Inferior parietal cortex (tissue), 1 donor: ENCODE measurements at regions not wholly inside any gene's neighbourhood (a gene's known extent, or its start where the extent isn't known, plus 50 kb on each side); places are given as distances from the start of the nearest gene placed in this dataset.
"Not testable (repeated sequence)": the region's sequence is repeated elsewhere in the genome, so short reads cannot be mapped to it uniquely, and the experiment has no call there.

Source experiments
- DNase-seq: peaks from one replicate; pipeline ENCODE4 v3.0.0-alpha.2; 2016; ENCODE audit errors: extremely low spot score

DNA sequence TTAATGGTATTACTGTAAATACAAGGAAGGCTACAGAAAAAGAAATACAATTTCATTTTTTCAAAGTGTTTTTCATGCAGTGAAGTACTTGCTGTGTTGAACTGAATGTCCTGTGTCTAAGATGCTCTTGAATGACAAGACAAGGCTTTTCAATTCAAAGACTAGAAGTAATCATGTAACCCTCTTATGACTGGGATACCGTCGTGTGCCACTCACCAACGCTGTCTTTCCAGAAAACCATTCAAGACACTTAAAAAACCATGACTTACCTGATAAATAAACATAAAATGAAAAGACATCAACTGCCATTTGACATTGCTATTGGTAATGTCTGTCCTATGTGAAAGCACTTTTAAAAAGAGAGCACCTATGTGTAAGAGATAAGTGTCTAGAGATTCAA lies 183.1 kb upstream of the DPP10 start:
- no peak for DNase-seq

DNA sequence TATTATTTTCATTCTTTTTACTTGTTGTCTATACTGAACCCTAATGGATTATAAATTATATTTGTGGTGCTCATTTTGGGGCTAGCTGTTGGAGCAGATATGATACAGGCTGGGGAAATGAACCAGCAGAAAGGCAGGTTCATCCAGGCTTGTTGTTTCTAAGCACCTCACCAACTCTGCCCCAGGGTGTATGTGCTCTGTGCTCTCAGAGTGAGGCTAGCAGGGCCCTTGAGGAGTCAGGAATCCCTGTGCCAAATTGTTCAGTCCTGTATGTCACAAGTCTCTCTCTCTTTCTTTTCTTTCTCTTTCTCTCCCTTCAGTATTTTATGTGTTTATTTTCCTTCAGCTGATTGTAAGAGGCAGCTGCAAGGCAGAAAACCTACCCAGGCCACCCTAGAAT lies 181.1 kb upstream of the DPP10 start:
- DNase-seq = no peak

DNA sequence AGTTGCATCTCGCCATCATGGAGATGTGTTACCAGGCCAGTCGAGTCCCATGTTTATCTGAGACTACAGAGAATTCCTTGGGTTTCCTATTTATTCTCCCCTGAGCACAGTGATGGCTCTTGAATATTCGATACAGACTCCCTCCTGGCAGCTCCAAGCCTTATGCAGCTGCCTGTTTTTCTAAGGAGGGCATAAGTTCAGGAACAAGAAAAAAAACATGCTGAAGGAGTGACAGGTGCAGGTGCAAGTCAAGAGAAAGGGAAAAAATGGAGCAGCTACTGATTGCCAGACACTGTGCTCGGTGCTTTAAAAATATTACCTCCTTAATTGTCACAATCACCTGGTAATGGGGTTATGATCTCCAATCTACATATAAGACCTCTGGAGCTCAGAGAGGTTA lies 177.2 kb upstream of the DPP10 start:
- DNase-seq = no peak

DNA sequence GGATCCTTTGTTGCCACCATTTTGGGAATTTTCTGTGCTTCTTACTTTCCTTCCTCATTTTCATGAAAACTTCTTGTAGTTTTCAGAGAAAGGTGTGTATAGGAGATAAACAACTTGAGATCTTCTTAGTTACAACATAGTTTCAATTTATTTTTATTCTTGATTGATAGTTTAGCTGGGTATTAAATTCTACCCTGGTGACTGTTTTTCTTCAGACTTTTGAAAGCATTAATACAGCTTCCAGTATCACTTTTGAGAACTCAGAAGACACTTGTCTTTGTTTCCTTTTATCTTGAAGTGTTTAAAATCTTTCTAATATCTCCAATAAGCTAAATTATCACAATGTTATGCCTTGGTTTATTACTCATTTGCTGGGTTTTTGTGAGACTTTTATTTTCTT lies 167.5 kb upstream of the DPP10 start:
- DNase-seq = no peak

DNA sequence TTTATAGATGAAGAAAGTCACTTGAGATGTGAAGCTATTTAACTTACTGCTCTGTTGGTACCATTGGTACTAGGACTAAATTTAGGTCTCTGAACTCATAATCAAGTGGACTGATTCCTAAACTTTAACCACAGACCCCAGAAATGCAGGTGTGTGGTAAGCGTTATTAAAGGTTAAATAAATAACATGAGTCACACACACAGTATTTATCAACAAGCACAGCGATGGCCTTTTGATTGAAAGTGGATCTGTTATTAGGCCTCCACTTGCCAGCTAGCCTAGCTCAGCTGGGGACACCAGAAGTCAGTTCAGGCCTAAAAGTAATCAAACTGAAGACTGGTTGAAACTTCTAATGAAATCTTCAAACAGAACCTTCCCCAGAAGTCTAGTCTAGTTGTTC lies 161.3 kb upstream of the DPP10 start:
- no peak for DNase-seq

DNA sequence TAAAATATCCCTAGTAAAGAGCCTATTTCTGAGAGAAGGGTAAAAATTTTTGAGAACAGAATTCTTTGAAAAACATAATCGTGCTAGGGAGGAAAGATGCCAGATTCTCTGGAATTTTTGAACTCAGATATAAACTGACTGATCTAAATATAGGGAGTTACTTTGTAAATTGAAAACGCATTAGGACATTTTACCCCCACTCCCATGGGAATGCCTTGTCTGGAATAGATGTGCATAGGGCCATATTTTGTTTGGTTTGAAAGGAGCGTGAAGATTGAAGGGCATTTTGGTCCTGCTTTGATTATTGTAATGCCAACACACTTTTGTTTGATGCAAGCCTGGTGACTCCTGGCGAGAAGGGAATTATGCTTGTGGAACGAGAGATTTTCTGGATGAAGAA lies 158.7 kb upstream of the DPP10 start:
- no peak for DNase-seq

DNA sequence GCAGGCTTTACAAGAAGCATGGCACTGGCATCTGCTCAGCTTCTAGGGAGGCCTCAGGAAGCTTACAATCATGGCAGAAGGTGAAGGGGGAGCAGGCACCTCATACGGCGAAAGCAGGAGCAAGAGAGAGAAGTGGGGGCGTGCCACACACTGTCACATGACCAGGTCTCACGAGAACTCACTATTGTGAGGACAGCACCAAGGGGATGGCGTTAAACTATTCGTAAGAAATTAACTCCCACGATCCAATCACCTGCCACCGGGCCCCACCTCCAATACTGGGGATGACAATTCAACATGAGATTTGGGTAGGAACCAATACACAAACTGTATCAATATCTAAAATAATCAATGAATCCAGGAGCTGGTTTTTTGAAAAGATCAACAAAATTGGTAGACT lies 156.0 kb upstream of the DPP10 start:
- no peak for DNase-seq

DNA sequence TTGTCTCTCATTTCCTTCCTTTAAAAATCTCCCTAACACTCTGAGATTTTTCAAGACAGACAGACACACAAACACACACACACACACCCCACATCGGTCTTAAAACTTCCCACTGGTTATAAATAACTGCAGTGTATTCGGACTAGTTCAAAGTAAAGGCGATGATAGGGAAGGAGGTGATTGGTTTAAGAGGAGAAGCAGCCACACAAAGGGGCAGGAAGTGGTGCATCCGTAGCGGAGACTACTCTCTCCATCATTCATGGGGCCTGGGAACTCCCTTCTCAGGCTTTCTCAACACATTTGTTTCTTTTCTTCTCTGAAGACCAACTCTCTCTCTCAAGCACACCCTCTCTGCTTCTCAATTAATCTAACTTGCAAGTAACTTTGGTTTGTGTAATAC lies 149.1 kb upstream of the DPP10 start:
- no peak for DNase-seq

DNA sequence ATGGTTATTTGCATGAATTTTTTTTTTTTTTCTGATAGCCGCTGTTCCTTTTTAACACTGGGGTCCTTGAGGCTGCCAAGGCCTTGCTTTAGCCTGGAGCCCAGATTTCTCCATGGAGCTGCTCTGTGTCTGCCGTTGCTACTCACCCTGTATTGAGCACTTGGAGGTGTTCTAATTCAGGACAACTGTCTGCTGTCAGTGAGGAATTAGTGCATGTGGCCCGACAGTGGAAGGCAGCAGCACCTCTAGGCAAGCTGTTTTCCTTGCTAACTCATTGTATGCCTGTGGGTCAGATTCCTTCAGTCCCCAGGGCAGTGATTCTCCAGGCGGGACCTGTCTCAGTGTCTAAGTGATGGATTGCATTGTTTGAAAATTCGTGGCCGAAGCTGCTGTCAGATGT lies 147.7 kb upstream of the DPP10 start:
- no peak for DNase-seq

DNA sequence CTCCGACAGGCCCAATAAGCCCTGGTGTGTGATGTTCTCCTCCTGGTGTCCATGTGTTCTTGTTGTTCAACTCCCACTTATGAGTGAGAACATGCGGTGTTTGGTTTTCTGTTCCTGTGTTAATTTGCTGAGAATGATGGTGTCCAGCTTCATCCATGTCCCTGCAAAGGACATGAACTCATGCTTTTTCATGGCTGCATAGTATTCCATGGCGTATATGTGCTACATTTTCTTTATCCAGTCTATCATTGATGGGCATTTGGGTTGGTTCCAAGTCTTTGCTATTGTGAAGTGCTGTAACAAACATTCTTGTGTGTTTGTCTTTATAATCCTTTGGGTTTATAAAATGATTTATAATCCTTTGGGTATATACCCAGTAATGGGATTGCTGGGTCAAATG lies 142.1 kb upstream of the DPP10 start:
- not testable (repeated sequence) for DNase-seq

DNA sequence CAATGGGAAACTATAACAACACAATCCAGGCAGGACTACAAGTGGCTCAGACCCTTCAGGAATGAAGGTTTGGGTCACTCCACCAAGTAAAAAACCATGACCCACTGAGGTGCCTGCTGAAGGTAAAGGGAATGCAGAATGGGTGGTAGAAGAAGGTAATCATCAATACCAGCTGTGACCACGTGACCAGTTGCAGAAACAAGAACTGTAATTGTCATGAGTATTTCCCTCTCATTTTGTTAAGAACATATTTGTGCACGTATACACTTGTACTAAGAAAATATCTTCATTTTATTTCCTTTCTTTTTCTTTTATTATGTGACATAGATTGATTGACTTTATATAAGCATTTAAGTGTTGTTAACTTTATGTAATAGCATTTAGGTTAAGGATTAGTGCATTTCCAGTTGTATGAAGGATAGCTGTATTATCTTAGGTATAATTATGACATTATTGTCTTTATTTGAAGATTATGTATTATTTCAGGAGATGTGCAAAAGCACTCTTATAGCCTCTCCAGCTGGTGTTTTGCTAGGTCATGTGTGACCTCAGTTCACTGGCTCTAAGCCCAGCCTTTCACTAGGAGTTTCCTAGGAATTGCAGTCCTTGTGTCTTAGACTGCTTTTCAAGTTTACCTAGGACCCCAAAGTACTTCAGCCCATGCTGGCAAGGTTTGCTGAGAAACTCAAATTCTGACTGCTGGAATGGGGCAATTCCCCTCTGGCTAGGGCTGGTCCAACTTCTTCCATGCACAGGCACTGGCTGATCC lies 125.7 kb upstream of the DPP10 start:
- DNase-seq = no peak

DNA sequence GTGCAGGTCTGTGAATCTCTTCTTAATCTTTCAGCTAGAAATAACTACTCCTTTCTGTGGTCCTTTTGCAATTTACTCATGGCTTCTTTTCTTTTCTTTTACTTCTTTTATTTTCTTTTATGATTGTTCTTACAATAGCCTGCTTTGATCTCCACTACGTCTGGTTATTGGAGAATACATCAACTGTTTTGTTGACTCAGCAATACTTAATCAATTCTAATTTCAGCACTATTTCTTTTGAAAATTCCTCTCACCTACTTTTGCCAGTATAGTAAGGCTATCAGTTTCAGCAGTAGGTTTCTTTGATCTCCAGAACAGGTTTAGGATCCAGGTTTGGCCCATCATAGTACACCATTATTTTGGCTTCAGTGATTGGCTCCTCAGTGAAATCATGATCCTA lies 111.8 kb upstream of the DPP10 start:
- no peak for DNase-seq

DNA sequence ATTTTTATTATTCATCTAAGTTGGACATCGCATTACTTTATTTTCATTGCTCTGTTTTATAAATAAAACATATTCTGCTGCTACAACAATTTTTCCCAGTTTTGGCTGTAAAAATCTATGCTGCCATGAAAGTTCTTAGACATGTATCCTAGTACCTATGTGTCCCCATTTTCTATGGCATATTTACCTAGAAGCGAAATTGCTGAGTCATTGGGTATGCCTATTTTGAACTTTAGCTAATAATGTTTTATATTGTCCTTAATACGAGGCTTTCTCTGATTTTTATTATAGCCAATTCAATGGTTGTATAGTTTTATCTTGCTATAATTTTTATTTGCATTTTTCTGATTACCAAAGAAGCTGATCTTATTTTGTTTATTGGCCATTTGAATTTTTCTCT lies 110.5 kb upstream of the DPP10 start:
- no peak for DNase-seq

DNA sequence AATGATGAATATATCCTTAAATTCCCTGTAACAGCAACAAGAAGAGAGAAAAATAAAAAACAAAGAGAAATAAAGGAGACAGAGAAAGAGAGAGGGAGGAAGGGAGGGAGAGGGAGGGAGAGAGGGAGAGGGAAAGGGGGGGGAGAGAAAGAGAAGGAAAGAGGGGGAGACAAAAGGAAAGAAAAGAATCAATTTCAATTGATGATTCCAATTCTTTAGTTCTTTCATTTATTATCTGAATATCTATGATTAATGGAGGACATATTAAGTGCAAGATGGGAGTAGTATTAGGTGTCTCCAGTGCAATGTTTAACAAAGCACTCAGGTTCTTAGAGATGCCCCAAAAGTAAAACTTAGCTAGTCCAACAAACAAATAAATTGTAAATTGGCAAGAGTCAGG lies 97.2 kb upstream of the DPP10 start:
- no peak for DNase-seq

DNA sequence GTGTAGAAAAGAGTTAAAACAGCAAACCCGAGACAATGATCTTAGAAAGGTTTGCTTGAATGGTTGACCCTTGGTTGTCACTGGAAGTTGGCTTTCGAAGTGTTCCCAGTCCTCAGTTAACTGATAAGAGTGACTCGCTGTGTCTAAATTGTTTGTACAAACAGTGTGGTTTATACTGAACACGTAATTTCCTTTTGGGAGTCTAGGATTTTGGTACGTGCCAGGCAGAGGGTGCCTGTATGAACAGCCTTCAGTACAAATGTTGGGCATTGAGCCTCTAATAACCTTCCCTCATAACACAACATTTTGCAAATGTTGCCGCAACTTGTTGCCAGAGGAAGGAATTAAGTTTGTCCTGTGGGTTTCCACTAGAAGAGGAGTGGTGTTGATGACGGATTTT lies 95.8 kb upstream of the DPP10 start:
- no peak for DNase-seq

DNA sequence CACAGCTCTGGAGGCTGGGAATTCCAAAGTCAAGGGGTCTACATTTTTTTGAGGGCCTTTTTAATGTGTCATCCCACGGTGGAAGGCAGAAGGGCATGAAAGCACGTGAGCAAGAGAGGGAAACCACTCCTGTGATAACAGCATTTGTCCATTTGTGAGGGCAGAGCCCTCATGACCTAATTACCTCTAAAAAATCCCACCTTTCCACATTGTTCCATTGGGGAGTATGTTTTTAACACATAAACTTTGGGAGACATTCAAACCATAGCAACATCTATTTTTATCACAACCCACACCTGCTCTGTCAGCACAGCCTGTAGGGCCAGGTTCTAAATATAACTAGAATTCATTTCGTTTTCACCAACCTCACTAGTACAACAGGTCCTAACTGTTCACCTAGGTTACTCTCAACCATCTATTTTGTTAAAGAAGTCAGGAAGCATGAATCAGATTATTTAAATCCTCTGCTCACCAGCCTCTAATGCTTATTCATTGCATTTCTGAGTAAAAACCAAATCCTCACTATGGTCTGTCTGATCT lies 92.2 kb upstream of the DPP10 start:
- no peak for DNase-seq

DNA sequence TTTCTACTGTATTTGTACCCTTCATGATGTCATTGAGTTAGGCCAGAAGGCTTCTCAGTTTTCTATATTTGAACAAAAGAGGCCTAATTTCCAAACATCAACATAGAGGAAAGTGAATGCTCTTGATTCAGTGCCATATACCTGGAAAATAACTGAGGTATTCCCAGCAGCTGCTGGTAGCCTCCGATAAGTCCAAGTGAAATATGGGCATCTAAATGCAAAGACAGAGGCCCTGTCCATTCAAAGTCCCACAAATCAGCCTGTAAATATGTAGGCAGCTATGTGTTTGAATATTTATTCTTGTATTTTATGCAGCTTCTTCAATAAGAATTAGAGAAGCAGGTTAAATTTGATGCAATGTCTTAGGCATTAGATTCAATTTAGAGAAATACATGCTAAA lies 89.5 kb upstream of the DPP10 start:
- DNase-seq = no peak

DNA sequence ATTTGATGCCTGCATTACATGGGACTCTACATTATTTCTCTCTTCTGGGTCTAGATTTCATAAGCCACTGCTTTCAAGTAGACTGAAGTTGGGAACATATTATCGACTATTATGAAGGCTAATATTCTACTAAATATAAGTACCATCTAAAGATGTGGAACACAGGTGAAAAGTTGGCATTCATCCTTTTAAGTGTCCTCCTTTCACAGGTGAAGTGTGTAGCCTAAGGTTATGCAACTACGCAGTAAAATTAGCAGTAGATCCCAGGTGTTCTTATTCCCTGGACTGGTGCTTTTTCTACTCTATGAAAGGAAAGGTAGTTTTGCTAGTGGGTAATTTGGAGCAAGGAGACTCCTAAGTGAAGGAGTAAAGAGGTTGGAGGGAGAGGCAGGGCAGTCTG lies 88.2 kb upstream of the DPP10 start:
- DNase-seq = no peak

DNA sequence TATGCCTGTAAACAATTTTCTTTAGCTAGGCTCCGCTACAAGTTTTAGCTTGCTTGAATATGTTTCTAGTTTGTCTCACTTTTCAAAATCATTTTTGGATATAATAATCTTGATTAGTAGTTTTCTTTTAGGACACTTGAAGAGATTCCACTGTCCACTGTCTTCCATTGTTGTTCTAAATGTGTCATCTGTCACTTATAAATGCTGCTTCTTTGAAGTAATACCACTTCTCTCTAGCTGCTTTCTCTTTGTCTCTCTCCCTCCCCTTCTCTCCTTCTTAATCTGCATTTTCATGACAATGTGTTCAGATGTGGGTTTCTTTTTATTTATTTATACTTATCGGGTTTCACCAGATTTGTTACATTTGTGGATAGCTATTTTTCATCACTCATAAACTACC lies 73.7 kb upstream of the DPP10 start:
- DNase-seq = no peak

DNA sequence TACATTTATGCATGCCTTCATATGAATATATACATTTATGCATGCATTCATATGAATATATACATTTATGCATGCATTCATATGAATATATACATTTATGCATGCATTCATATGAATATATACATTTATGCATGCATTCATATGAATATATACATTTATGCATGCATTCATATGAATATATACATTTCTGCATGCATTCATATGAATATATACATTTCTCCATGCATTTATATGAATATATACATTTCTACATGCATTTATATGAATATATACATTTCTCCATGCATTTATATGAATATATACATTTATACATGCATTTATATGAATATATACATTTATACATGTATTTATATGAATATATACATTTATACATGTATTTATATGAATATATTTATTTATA lies 70.7 kb upstream of the DPP10 start:
- DNase-seq = not testable (repeated sequence)

DNA sequence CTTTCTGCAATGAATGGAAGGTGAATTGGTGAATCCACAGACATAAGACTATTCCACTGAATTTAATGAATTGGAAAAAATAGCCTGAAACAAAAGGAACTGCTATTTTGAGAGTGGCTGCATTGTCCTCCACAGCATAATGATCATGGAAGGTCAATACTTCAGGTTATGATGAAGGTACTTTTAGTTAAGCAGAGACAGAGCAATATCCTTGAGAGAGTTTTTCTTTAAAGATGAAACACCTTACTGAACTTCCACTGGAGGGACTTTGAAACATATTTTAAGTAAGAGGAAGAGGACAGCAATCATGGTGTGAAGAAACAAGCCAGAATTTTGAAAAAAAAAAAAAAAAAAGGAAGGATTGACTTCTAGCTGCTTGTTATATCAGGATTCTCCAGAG lies 68.8 kb upstream of the DPP10 start:
- no peak for DNase-seq

DNA sequence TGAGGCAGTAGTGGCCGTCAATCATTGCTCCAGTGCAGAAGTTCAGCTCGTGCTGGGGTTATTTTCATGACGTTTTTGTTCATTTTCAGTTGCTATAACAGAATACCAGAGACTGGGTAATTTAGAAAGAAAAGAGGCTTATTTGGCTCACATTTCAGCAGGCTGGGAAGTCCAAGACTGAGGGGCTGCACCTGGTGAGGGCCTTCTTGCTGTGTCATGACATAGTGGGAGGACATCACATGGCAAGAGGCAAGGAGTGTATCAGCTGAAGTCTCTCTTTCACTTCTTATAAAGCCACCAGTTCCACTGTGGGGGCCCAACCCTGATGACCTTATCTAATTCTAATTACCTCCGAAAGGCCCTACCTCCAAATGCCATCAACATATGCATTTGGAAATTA lies 58.0 kb upstream of the DPP10 start:
- DNase-seq = no peak

DNA sequence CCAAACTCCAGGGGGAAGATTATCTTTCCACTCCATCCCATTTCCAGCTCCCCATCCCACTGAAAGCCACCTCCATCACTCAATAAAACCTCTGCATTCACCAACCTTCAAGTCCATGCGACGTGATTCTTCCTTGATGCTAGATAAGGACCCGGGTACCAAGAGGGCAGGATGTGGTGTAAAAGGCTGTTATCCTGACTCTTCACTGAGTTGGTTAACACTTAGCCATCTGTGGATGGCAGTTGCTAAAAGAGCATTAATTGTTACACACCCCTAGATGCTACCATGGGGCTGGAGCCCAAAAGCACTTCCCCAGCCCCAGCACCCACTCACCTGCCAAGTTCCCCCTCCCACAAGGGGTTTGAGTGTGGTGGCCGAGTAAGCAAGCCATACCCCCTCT lies 53.4 kb upstream of the DPP10 start:
- no peak for DNase-seq
